RWPE2 (cell line): ENCODE measurements at regions not wholly inside any gene's neighbourhood (a gene's known extent, or its start where the extent isn't known, plus 50 kb on each side); places are given as distances from the start of the nearest gene placed in this dataset.

ENCODE experiments used
- ATAC-seq: fragments of 200-7000 bp; cut with Tn5 transposase; 3 replicates; pipeline ENCODE4 v1.9.1; 2021; ENCODE audit warnings: low read depth
- DNase-seq: peaks from one replicate; pipeline ENCODE4 v3.0.0-alpha.2; 2020; ENCODE audit warnings: low spot score
- H3K27ac ChIP-seq: fragments of 450-650 bp; 2 replicates; pipeline ENCODE4 v1.5.1; 2017; ENCODE audit warnings: mild to moderate bottlenecking; ENCODE audit not compliant: poor library complexity, severe bottlenecking
- H3K27me3 ChIP-seq: fragments of 250-450 bp; sonication (Bioruptor Pico); 2 replicates; pipeline ENCODE4 v1.5.1; 2021; ENCODE audit warnings: mild to moderate bottlenecking, moderate library complexity; ENCODE audit not compliant: insufficient read depth, poor library complexity, severe bottlenecking
- H3K36me3 ChIP-seq: fragments of 250-450 bp; sonication (Bioruptor Pico); 2 replicates; pipeline ENCODE4 v1.5.1; 2020; ENCODE audit warnings: low read depth, mild to moderate bottlenecking, moderate library complexity
- H3K4me1 ChIP-seq: fragments of 250-450 bp; sonication (Bioruptor Pico); 2 replicates; pipeline ENCODE4 v1.5.1; 2021; ENCODE audit warnings: mild to moderate bottlenecking, moderate library complexity; ENCODE audit not compliant: insufficient read depth, poor library complexity, severe bottlenecking
- H3K4me3 ChIP-seq: fragments of 250-450 bp; sonication (Bioruptor Pico); 2 replicates; pipeline ENCODE4 v1.5.1; 2021; ENCODE audit warnings: mild to moderate bottlenecking, moderate library complexity; ENCODE audit not compliant: severe bottlenecking
- H3K9me3 ChIP-seq: fragments of 250-450 bp; sonication (Bioruptor Pico); 2 replicates; pipeline ENCODE4 v1.5.1; 2021; ENCODE audit warnings: mild to moderate bottlenecking, moderate library complexity; ENCODE audit not compliant: severe bottlenecking
- CTCF ChIP-seq: fragments of 450-650 bp; IDR thresholded peaks from one replicate; pipeline ENCODE4 v1.5.1; 2017; ENCODE audit warnings: mild to moderate bottlenecking, moderate library complexity; ENCODE audit not compliant: poor library complexity, severe bottlenecking

GRCh38 chr5:171615705-171616640 is 169.6 kb upstream of the SMIM23 start:
- Histone ChIP-seq H3K4me1 (no peaks in the 10 kb centered on the region), H3K27ac (no peak overlapping the region), H3K36me3 (no peaks in the 10 kb centered on the region), H3K27me3 (peaks cover 5% of the 10 kb centered on the region), H3K9me3 (no peaks in the 10 kb centered on the region), H3K4me3 (no peak overlapping the region)
- TF ChIP-seq CTCF: no peak
- ATAC-seq (no peak; the same call in 2 of the 3 replicates), DNase-seq (no peak)

- H3K9me3 ChIP-seq: no peaks in the 10 kb centered on the region
- no peak for TF ChIP-seq CTCF
- no peak overlapping the region for H3K4me3 ChIP-seq
- H3K27ac ChIP-seq: no peak overlapping the region
- DNase-seq (no peak), ATAC-seq (no peak)
- H3K36me3 ChIP-seq: no peaks in the 10 kb centered on the region
- peaks cover 5% of the 10 kb centered on the region for H3K27me3 ChIP-seq
- no peaks in the 10 kb centered on the region for H3K4me1 ChIP-seq
Observed at GRCh38 chr5:171617266-171617665, 168.4 kb upstream of the SMIM23 start.

- H3K4me3 ChIP-seq: no peak overlapping the region
- H3K4me1 ChIP-seq: no peaks in the 10 kb centered on the region
- no peak overlapping the region for H3K27ac ChIP-seq
- DNase-seq: no peak
- H3K27me3 ChIP-seq: peaks cover 5% of the 10 kb centered on the region
- no peak for ATAC-seq
- no peak for TF ChIP-seq CTCF
- H3K36me3 ChIP-seq: no peaks in the 10 kb centered on the region
- no peaks in the 10 kb centered on the region for H3K9me3 ChIP-seq
Observed at GRCh38 chr5:171617817-171618591, 167.6 kb upstream of the SMIM23 start.

GRCh38 chr5:171619196-171619595 is 166.4 kb upstream of the SMIM23 start:
- Histone ChIP-seq H3K4me1 (no peaks in the 10 kb centered on the region), H3K36me3 (no peaks in the 10 kb centered on the region), H3K4me3 (no peak overlapping the region), H3K27me3 (peaks cover 5% of the 10 kb centered on the region), H3K27ac (no peak overlapping the region), H3K9me3 (no peaks in the 10 kb centered on the region)
- DNase-seq (no peak), ATAC-seq (no peak)
- TF ChIP-seq CTCF: no peak

GRCh38 chr5:171619744-171620143 is 165.9 kb upstream of the SMIM23 start:
- Histone ChIP-seq H3K4me1 (no peaks in the 10 kb centered on the region), H3K36me3 (no peaks in the 10 kb centered on the region), H3K27ac (no peak overlapping the region), H3K27me3 (peaks cover 5% of the 10 kb centered on the region), H3K9me3 (no peaks in the 10 kb centered on the region), H3K4me3 (no peak overlapping the region)
- TF ChIP-seq CTCF: no peak
- no peak for ATAC-seq
- DNase-seq: no peak
